GM21786 (cell line): ENCODE measurements at regions not wholly inside any gene's neighbourhood (a gene's known extent, or its start where the extent isn't known, plus 50 kb on each side); places are given as distances from the start of the nearest gene placed in this dataset.
"Not testable (repeated sequence)": the region's sequence is repeated elsewhere in the genome, so short reads cannot be mapped to it uniquely, and the experiment has no call there.

Experiments
- ATAC-seq: cut with Tn5 transposase; IDR thresholded peaks from one replicate; pipeline ENCODE4 v1.9.1; 2021; ENCODE audit not compliant: unreplicated experiment

DNA sequence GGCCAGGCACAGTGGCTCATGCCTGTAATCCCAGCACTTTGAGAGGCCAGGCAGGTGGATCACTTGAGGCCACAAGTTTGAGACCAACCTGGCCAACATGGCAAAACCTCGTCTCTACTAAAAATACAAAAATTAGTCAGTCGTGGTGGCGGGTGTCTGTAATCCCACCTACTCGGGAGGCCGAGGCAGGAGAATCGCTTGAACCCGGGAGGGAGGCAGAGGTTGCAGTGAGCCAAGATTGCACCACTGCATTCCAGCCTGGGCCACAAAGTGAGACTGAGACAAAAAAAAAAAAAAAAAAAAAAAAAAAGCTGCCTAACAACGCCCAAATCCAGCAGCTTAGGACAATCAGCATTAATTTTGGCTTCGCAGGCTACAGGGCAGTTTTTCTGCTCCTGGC is 167.1 kb downstream of the GOSR1 start:
- not testable (repeated sequence) for ATAC-seq

- not testable (repeated sequence) for ATAC-seq
These were observed 164.2 kb downstream of the GOSR1 start for GRCh38 chr17:30641428-30641827.

GRCh38 chr17:30639391-30639790 is 162.2 kb downstream of the GOSR1 start:
- ATAC-seq, result not testable (repeated sequence)

DNA sequence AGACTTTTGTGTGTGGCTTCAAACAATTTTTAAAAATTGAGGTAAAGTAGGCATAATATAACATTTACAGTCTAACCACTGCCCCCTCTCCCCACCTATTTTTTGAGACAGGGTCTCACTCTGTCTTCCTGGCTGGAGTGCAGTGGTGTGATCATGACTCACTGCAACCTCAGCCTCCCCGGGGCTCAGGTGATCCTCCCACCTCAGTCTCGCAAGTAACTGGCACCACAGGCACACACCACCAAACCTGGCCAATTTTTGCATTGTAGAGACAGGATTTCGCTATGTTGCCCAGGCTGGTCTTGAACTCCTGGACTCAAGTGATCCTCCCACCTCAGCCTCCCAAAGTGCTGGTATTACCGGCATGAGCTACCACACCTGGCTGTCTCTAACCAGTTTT is 161.8 kb downstream of the GOSR1 start:
- ATAC-seq, result not testable (repeated sequence)

GRCh38 chr17:30631651-30632050 is 154.4 kb downstream of the GOSR1 start:
- ATAC-seq, result not testable (repeated sequence)

DNA sequence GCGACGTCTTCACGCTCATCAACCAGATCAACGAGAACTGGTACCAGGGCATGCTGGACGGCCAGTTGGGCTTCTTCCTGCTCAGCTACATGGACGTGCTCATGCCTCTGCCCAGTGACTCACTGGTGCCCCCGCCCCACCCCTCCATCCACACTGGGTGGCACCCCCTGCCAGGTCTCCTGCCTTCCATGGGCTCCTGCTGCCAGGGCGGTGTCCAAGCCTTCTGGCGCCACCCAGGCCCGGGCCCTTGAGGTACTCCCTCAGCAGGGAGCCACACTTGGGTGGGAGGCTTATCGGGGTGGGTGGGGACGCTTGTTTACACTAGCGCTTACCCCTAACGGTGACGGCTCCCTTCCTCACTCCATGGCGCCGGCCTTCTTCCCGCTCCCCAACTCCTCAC is 148.2 kb downstream of the GOSR1 start:
- not testable (repeated sequence) for ATAC-seq

DNA sequence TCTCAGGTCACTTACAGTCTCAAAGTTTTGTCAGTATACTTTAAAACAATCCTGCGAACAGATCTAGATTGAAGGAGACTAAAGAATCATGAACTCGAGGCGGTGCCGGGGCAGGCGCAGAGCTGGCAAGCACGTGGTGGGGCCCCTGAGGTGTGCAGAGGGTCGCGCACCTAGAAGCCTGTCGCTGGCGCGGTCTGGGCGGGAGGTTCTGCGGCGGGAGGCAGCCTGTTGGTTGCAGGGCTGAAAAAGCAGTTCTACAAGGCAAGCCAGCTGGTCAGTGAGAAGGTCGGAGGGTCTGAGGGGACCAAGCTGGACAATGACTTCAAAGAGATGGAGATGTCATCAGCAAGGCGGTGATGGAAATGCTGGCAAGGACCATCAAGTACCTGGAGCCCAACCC is 147.0 kb downstream of the GOSR1 start:
- ATAC-seq, result not testable (repeated sequence)

DNA sequence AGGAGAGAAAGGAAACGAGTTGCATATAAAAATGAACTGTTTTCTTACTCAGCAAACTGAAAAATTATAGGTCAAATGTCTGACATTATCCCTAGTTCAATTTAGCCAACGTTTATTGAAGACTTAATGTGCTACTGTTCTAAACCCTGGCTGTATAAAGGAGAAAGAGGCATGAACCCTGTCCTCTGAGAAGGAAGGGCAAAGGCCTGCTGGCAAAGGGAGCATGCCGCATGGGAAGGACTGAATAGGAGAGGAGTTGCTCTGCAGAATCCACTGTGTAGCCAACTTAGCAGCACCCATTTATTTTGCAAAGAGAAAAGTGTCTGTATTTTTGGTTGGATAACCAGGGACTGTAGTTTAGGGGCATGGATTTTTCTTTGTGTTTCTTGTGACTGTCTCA is 132.5 kb downstream of the GOSR1 start:
- not testable (repeated sequence) for ATAC-seq

DNA sequence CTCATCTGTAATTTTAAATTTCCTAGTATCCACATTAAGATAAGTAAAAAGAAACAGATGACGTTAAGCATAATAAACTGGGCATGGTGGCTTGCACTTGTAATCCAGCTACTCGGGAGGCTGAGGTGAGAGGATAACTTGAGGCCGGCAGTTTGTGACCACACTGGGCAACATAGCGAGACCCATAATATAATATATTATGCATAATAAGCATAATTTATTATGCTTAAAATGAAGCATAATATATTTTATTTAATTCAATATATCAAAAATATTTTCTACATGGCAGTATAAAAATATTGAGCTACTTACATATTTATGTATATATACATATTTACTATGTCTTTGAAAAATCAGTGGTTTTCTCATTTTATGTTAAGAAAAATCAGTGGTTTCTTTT is 128.3 kb downstream of the GOSR1 start:
- no peak for ATAC-seq

DNA sequence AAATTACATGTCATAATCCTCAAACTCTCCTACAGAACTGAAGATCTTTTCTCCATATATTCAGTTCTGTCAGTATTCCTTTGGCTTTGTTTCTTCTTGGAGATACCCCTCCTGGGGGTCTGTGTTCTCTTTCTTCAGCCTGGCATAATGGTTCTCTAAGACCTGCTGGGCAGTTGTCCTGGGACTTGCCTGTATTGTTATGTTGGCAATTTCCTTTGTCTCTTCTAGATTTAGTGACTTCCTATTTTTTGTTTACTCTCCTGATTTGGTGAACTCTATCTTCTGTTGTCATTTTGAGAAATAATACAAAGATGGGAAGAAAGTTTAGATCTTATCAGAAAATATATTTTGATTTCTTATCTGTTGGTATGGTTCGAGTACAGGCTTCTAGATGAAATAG is 127.8 kb downstream of the GOSR1 start:
- ATAC-seq, result no peak

GRCh38 chr17:30602396-30602795 is 125.2 kb downstream of the GOSR1 start:
- ATAC-seq, result not testable (repeated sequence)

DNA sequence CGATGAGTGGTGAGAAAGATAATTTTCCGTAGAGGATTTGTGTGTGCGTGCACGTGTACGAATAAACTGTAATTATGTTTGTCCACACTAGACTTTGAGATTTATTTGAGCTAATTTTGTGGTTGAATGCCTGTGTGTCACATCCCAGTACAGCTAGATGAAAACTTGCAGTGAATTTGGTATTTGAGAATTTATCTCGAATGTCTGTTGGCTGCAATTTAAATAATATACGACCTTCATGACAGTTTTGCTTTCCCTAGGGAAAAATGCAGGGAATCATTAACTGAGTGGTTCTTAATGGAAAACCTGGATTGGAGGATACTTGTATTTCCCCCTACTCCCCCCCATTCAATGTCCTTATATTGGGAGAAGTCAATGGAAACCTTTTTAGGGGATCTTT is 124.8 kb downstream of the GOSR1 start:
- ATAC-seq, result not testable (repeated sequence)

GRCh38 chr17:30600830-30601494 is 123.8 kb downstream of the GOSR1 start:
- ATAC-seq, result peak; percentile 1

DNA sequence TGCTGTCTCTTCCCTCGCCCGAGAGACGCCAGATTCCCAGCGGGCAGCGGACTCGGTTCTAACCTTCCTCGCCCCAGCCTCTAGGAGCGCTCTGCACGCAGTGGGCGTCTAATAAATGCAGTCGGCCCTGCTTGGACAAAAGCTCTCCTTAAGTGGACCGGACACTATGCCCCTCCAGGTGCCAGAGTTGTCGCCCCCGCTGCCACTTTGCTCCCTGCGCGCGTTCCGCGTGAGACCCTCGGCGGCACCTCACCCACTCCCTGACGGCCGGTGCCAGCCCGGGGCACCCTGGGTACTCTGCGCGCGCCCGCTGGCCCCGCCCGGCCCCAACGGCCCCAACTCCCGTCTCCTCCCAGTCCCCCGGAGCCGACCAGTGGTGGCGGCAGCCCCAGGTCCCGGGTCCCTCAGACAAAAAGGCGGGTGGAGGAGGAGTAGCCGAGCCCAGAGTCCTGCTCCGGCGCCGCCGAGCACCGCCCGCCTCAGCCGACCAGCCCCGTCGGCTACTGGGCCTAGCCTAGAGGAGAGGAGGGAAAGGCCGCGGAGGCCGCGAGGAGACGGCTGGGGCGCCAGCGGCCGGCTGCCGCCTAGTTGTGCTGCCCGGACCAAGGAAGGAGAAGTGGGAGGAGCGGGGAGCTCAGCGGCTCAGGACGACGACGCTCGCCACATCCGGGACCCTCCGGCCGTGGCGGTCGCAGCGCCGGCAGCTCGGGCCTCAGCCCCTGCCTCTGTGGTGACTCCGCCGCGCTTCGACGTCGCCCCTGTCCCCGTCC is 123.0 kb downstream of the GOSR1 start:
- peak; percentile 80 for ATAC-seq

GRCh38 chr17:30599428-30600059 is 122.3 kb downstream of the GOSR1 start:
- ATAC-seq, result no peak

- no peak for ATAC-seq
These were observed 120.6 kb downstream of the GOSR1 start for GRCh38 chr17:30597776-30598288.

GRCh38 chr17:30596948-30597775 is 120.0 kb downstream of the GOSR1 start:
- not testable (repeated sequence) for ATAC-seq

- not testable (repeated sequence) for ATAC-seq
These were observed 117.8 kb downstream of the GOSR1 start for GRCh38 chr17:30594953-30595371.

- no peak for ATAC-seq
These were observed 117.2 kb downstream of the GOSR1 start for GRCh38 chr17:30594223-30594952.

DNA sequence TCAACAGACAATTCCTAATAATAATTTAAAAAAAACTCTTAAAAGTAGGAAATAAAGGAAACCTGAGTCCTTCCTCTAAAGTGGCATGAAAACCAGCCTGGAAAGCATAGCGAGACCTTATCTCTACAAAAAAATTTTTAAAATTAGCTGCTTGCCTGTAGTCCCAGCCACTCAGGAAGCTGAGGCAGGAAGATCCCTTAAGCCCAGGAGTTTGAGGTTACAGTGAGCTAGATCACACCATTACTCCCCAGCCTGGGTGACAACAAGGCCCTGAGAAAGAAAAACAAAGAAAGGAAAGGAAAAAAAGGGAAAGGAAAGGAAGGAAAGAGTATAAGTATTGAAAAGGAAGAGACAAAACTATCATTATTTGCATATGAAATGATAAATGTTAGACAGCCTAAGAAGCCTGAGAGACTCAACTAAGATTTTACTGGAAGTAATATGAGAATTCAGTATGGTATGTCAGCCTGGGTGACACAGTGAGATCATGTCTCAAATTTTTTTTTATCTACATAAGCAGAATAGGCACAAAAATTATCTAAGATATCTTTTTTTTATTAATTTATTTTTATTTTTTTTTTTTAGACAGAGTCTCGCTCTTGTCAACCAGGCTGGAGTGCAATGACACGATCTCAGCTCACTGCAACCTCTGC is 113.0 kb downstream of the GOSR1 start:
- ATAC-seq, result no peak
